ENCODE measurements at regions not wholly inside any gene's neighbourhood (a gene's known extent, or its start where the extent isn't known, plus 50 kb on each side); places are given as distances from the start of the nearest gene placed in this dataset.

GRCh38 chr11:134521001-134521400 lies 109.0 kb upstream of the B3GAT1 start:
- Histone ChIP-seq H3K9me3 (ENCODE audit: control insufficient read depth, insufficient read depth, low read depth, low read length) (no peaks in the 10 kb centered on the region), H3K4me1 (ENCODE audit: control insufficient read depth, insufficient read depth, low read length) (no peaks in the 10 kb centered on the region), H3K36me3 (ENCODE audit: control insufficient read depth in 2 of 2, insufficient read depth in 1 of 2, low read length in 2 of 2) (no peaks in the 10 kb centered on the region), H3K4me3 (ENCODE audit: low read depth, low read length) (no peak overlapping the region), H3K27ac (ENCODE audit: extremely low read depth, low read depth, low read length) (no peak overlapping the region)
- ChIA-PET CTCF (no interaction called here), POLR2A (no interaction called here)
- no peak for TF ChIP-seq ZNF169 (tag by site-specific recombination; IDR thresholded peaks at IDR 0.05)
- TF ChIP-seq PRDM6 (tag by site-specific recombination; IDR thresholded peaks at IDR 0.05), result no peak
- no peak for TF ChIP-seq ZNF37A (tag by site-specific recombination; IDR thresholded peaks at IDR 0.05)
- no peak for TF ChIP-seq ZNF184 (tag by site-specific recombination; IDR thresholded peaks at IDR 0.05)
- TF ChIP-seq ZNF239 (tag by site-specific recombination; IDR thresholded peaks at IDR 0.05), result no peak
- TF ChIP-seq PRDM4 (tag by site-specific recombination; IDR thresholded peaks at IDR 0.05), result no peak
- no peak for TF ChIP-seq PATZ1 (tag by site-specific recombination; IDR thresholded peaks at IDR 0.05)
- TF ChIP-seq ZBTB11 (tag by site-specific recombination; conservative IDR thresholded peaks at IDR 0.05; ENCODE audit: low read depth), result no peak
- TF ChIP-seq FEZF1 (tag by site-specific recombination; IDR thresholded peaks at IDR 0.05), result no peak
- no peak for TF ChIP-seq ZEB2 (tag by site-specific recombination; IDR thresholded peaks at IDR 0.05)
- TF ChIP-seq ZBTB10 (tag by site-specific recombination; IDR thresholded peaks at IDR 0.05), result no peak
- no peak for TF ChIP-seq MYNN (tag by site-specific recombination; IDR thresholded peaks at IDR 0.05; ENCODE audit: borderline replicate concordance)
- TF ChIP-seq ZNF626 (tag by site-specific recombination; IDR thresholded peaks at IDR 0.05), result no peak

Data from HEK293 (cell line).